ENCODE measurements at regions not wholly inside any gene's neighbourhood (a gene's known extent, or its start where the extent isn't known, plus 50 kb on each side); places are given as distances from the start of the nearest gene placed in this dataset.

GRCh38 chr7:25391295-25391861 is 163.1 kb upstream of the NPVF start:
- no peak overlapping the region for H3K27ac ChIP-seq
- H3K36me3 ChIP-seq (ENCODE audit: control insufficient read depth, insufficient read depth, low read length): no peaks in the 10 kb centered on the region

GRCh38 chr7:25391961-25392587 is 163.8 kb upstream of the NPVF start:
- Histone ChIP-seq H3K4me1 (no peaks in the 10 kb centered on the region), H3K4me2 (ENCODE audit: low read length) (no peak overlapping the region), H3K9ac (no peak overlapping the region), H3K27me3 (ENCODE audit: control insufficient read depth, insufficient read depth, low read length) (no peaks in the 10 kb centered on the region), H2AFZ (no peak overlapping the region), H3K9me3 (ENCODE audit: control insufficient read depth, low read length) (no peaks in the 10 kb centered on the region), H3K36me3 (ENCODE audit: control insufficient read depth, insufficient read depth, low read length) (no peaks in the 10 kb centered on the region), H3K79me2 (no peaks in the 10 kb centered on the region), H3K27ac (no peak overlapping the region), H3K4me3 (ENCODE audit: low read depth, low read length) (no peak overlapping the region)
- TF ChIP-seq CTCF (IDR thresholded peaks at IDR 0.05): no peak

More at GRCh38 chr7:25391295-25391861, 163.1 kb upstream of the NPVF start:
- Histone ChIP-seq H3K9me3 (ENCODE audit: control insufficient read depth, low read length) (no peaks in the 10 kb centered on the region), H3K27me3 (ENCODE audit: control insufficient read depth, insufficient read depth, low read length) (no peaks in the 10 kb centered on the region), H2AFZ (no peak overlapping the region), H3K79me2 (no peaks in the 10 kb centered on the region), H3K4me1 (no peaks in the 10 kb centered on the region), H3K4me2 (ENCODE audit: low read length) (no peak overlapping the region), H3K4me3 (ENCODE audit: low read depth, low read length) (no peak overlapping the region), H3K9ac (no peak overlapping the region)
- TF ChIP-seq CTCF (IDR thresholded peaks at IDR 0.05): peak; percentile 21

- Histone ChIP-seq H3K27ac (no peak overlapping the region), H3K36me3 (ENCODE audit: control insufficient read depth, insufficient read depth, low read length) (no peaks in the 10 kb centered on the region), H3K27me3 (ENCODE audit: control insufficient read depth, insufficient read depth, low read length) (no peaks in the 10 kb centered on the region), H2AFZ (no peak overlapping the region), H3K9me3 (ENCODE audit: control insufficient read depth, low read length) (no peaks in the 10 kb centered on the region), H3K4me1 (no peaks in the 10 kb centered on the region), H3K4me2 (ENCODE audit: low read length) (no peak overlapping the region), H3K79me2 (no peaks in the 10 kb centered on the region), H3K4me3 (ENCODE audit: low read depth, low read length) (no peak overlapping the region), H3K9ac (no peak overlapping the region)
- TF ChIP-seq CTCF (IDR thresholded peaks at IDR 0.05): no peak
These were observed 164.5 kb upstream of the NPVF start for GRCh38 chr7:25392588-25393338.

GRCh38 chr7:25395976-25396375 is 167.7 kb upstream of the NPVF start:
- Histone ChIP-seq H3K9ac (no peak overlapping the region), H3K4me2 (ENCODE audit: low read length) (no peak overlapping the region), H3K27me3 (ENCODE audit: control insufficient read depth, insufficient read depth, low read length) (no peaks in the 10 kb centered on the region), H2AFZ (no peak overlapping the region), H3K9me3 (ENCODE audit: control insufficient read depth, low read length) (no peaks in the 10 kb centered on the region), H3K79me2 (no peaks in the 10 kb centered on the region), H3K4me1 (no peaks in the 10 kb centered on the region), H3K27ac (no peak overlapping the region), H3K36me3 (ENCODE audit: control insufficient read depth, insufficient read depth, low read length) (no peaks in the 10 kb centered on the region), H3K4me3 (ENCODE audit: low read depth, low read length) (no peak overlapping the region)
- TF ChIP-seq CTCF (IDR thresholded peaks at IDR 0.05): no peak
